Epithelial cell of esophagus (primary cell): ENCODE measurements at regions not wholly inside any gene's neighbourhood (a gene's known extent, or its start where the extent isn't known, plus 50 kb on each side); places are given as distances from the start of the nearest gene placed in this dataset.
"Not testable (repeated sequence)": the region's sequence is repeated elsewhere in the genome, so short reads cannot be mapped to it uniquely, and the experiment has no call there.

Source experiments
- DNase-seq: peaks from one replicate; pipeline ENCODE4 v3.0.0; 2010; ENCODE audit warnings: low read depth
- H3K4me3 ChIP-seq: 2 replicates; pipeline ENCODE4 v1.5.1; 2011; ENCODE audit warnings: mild to moderate bottlenecking, low read length, control low read depth
- CTCF ChIP-seq: IDR thresholded peaks from 2 replicates; pipeline ENCODE4 v1.5.1; 2011; ENCODE audit warnings: low read depth, mild to moderate bottlenecking, low read length, control low read depth, inconsistent platforms; ENCODE audit not compliant: insufficient read depth; ENCODE audit errors: missing control alignments

- no peak for DNase-seq
- H3K4me3 ChIP-seq = no peak overlapping the region
- no peak for TF ChIP-seq CTCF
These were observed 64.9 kb upstream of the SULF2 start for GRCh38 chr20:47850146-47850545.

- no peak for TF ChIP-seq CTCF
- no peak for DNase-seq
- H3K4me3 ChIP-seq = no peak overlapping the region
These were observed 64.3 kb upstream of the SULF2 start for GRCh38 chr20:47849596-47849995.

- no peak overlapping the region for H3K4me3 ChIP-seq
- TF ChIP-seq CTCF = no peak
- DNase-seq = no peak
These were observed 63.7 kb upstream of the SULF2 start for GRCh38 chr20:47849006-47849405.

GRCh38 chr20:47848534-47848933 lies 63.3 kb upstream of the SULF2 start:
- H3K4me3 ChIP-seq = not testable (repeated sequence)
- peak; percentile 30 for DNase-seq

GRCh38 chr20:47847884-47848485 lies 62.7 kb upstream of the SULF2 start:
- DNase-seq = no peak
- H3K4me3 ChIP-seq = no peak overlapping the region
- no peak for TF ChIP-seq CTCF

GRCh38 chr20:47847220-47847619 lies 61.9 kb upstream of the SULF2 start:
- H3K4me3 ChIP-seq, DNase-seq: not testable (repeated sequence)

GRCh38 chr20:47846651-47847050 lies 61.4 kb upstream of the SULF2 start:
- not testable (repeated sequence) for H3K4me3 ChIP-seq

GRCh38 chr20:47845382-47845977 lies 60.2 kb upstream of the SULF2 start:
- not testable (repeated sequence) for H3K4me3 ChIP-seq, DNase-seq

More at GRCh38 chr20:47846651-47847050, 61.4 kb upstream of the SULF2 start:
- peak; percentile 44 for DNase-seq

GRCh38 chr20:47844568-47844906 lies 59.3 kb upstream of the SULF2 start:
- not testable (repeated sequence) for H3K4me3 ChIP-seq
- peak; percentile 65 for DNase-seq

- peak; percentile 89 for DNase-seq
- no peak for TF ChIP-seq CTCF
- H3K4me3 ChIP-seq = no peak overlapping the region
These were observed 58.7 kb upstream of the SULF2 start for GRCh38 chr20:47843886-47844567.

GRCh38 chr20:47842950-47843349 lies 57.7 kb upstream of the SULF2 start:
- DNase-seq = peak; percentile 49

GRCh38 chr20:47842004-47842403 lies 56.7 kb upstream of the SULF2 start:
- DNase-seq, H3K4me3 ChIP-seq: not testable (repeated sequence)

More at GRCh38 chr20:47842950-47843349, 57.7 kb upstream of the SULF2 start:
- peak overlapping the region; percentile 30 for H3K4me3 ChIP-seq

GRCh38 chr20:47836256-47836817 lies 51.1 kb upstream of the SULF2 start:
- peak; percentile 83 for DNase-seq
- H3K4me3 ChIP-seq = not testable (repeated sequence)
